A549 (cell line): ENCODE measurements at regions not wholly inside any gene's neighbourhood (a gene's known extent, or its start where the extent isn't known, plus 50 kb on each side); places are given as distances from the start of the nearest gene placed in this dataset.

Source experiments
- ATAC-seq, 2 experiments: fragments of 200-7000 bp in 1 of 2; fragments of >200 bp in 1 of 2; cut with Nextera tagmentation in 1 of 2; cut with Tn5 transposase in 1 of 2; 3 replicates each; pipeline versions ENCODE4 v1.8.0 to v1.9.1; 2018 to 2020; ENCODE audit warnings: mild to moderate bottlenecking in 1 of 2, moderate library complexity in 1 of 2
- CTCF ChIA-PET: fragments of 300-600 bp; sonication (Branson Sonifier 250); formaldehyde crosslinking; extraction: SDS; loops from one replicate; lab custom pipeline; 2021; ENCODE audit warnings: antibody characterized with exemption, inconsistent platforms; lab: Yijun Ruan, JAX
- POLR2A ChIA-PET: fragments of 350-600 bp; formaldehyde crosslinking; extraction: SDS; loops from one replicate; lab custom pipeline; 2021; ENCODE audit warnings: antibody characterized with exemption, inconsistent platforms; lab: Yijun Ruan, JAX
- DNase-seq, 2 experiments: peaks; one replicate each; pipeline versions ENCODE4 v3.0.0 to v3.0.0-alpha.2; 2011 to 2016; ENCODE audit warnings: low read depth in 1 of 2, low spot score in 1 of 2
- FAIRE-seq: peaks from 2 replicates; lab custom pipeline; 2011; peaks lifted over from hg19 to GRCh38; lab: Jason Lieb, UNC
- H3K27ac ChIP-seq, 2 experiments: fragments of >200 bp; sonication (Bioruptor Twin); formaldehyde crosslinking; 3 replicates each; pipeline ENCODE4 v1.5.1; 2016 to 2017
- H3K4me1 ChIP-seq: fragments of >200 bp; sonication (Bioruptor Twin); formaldehyde crosslinking; 3 replicates; pipeline ENCODE4 v1.6.1; 2016
- H3K4me2 ChIP-seq: fragments of >200 bp; sonication (Bioruptor Twin); formaldehyde crosslinking; 3 replicates; pipeline ENCODE4 v1.6.1; 2016
- H3K4me3 ChIP-seq: fragments of >200 bp; sonication (Bioruptor Twin); formaldehyde crosslinking; 3 replicates; pipeline ENCODE4 v1.5.1; 2016
- H3K9me3 ChIP-seq: fragments of >200 bp; sonication (Bioruptor Twin); formaldehyde crosslinking; 3 replicates; pipeline ENCODE4 v1.6.1; 2016
- BHLHE40 ChIP-seq: IDR thresholded peaks from 2 replicates; pipeline ENCODE4 v1.6.1; 2012; ENCODE audit warnings: low read depth, low read length, inconsistent platforms
- CBX8 ChIP-seq: fragments of 200-600 bp; sonication (generic); IDR thresholded peaks from 2 replicates; pipeline ENCODE4 v1.6.1; 2016
- CHD2 ChIP-seq: fragments of 150-350 bp; IDR thresholded peaks from 2 replicates; pipeline ENCODE4 v1.6.1; 2014; ENCODE audit warnings: low read length; ENCODE audit not compliant: partially characterized antibody
- CHD4 ChIP-seq: fragments of 200-600 bp; sonication (generic); IDR thresholded peaks from 2 replicates; pipeline ENCODE4 v1.6.1; 2016; ENCODE audit warnings: antibody characterized with exemption, mild to moderate bottlenecking, borderline replicate concordance
- EHF ChIP-seq: fragments of 250-450 bp; sonication (Bioruptor Pico); IDR thresholded peaks from 2 replicates; pipeline ENCODE4 v1.5.0; 2020; ENCODE audit warnings: mild to moderate bottlenecking
- EHMT2 ChIP-seq: fragments of 200-600 bp; sonication (generic); IDR thresholded peaks from 2 replicates; pipeline ENCODE4 v1.6.1; 2016; ENCODE audit warnings: antibody characterized with exemption, low read depth, mild to moderate bottlenecking, moderate library complexity
- HDAC2 ChIP-seq: fragments of 200-600 bp; sonication (generic); IDR thresholded peaks from 2 replicates; pipeline ENCODE4 v1.6.1; 2016
- JUN ChIP-seq, 2 experiments: fragments of >200 bp; sonication (Bioruptor Twin); formaldehyde crosslinking; IDR thresholded peaks; 2 replicates in 1 of 2; 3 replicates in 1 of 2; pipeline ENCODE4 v1.6.1; 2016 to 2017
- JUNB ChIP-seq: fragments of >200 bp; sonication (Bioruptor Twin); formaldehyde crosslinking; IDR thresholded peaks from 2 replicates; pipeline ENCODE4 v1.6.1; 2016
- MAFK ChIP-seq: fragments of 450-650 bp; IDR thresholded peaks from 2 replicates; pipeline ENCODE4 v1.6.1; 2014; ENCODE audit not compliant: partially characterized antibody
- MAZ ChIP-seq: fragments of 150-350 bp; IDR thresholded peaks from 2 replicates; pipeline ENCODE4 v1.6.1; 2014; ENCODE audit warnings: antibody characterized with exemption, low read depth, low read length, borderline replicate concordance
- MYC ChIP-seq: IDR thresholded peaks from 2 replicates; pipeline ENCODE4 v1.6.1; 2012; ENCODE audit warnings: mild to moderate bottlenecking, inconsistent platforms, low read length, improper control_type of control experiment, borderline replicate concordance
- POLR2A ChIP-seq: IDR thresholded peaks from 2 replicates; pipeline ENCODE4 v1.6.1; 2012; ENCODE audit warnings: mild to moderate bottlenecking, low read length
- RAD21 ChIP-seq, 2 experiments: fragments of >200 bp in 1 of 2; sonication (Bioruptor Twin) in 1 of 2; formaldehyde crosslinking in 1 of 2; IDR thresholded peaks in 1 of 2; conservative IDR thresholded peaks in 1 of 2; 2 replicates in 1 of 2; 3 replicates in 1 of 2; pipeline ENCODE4 v1.6.1; 2012 to 2018; ENCODE audit warnings: inconsistent platforms in 1 of 2
- RCOR1 ChIP-seq: fragments of 150-350 bp; IDR thresholded peaks from 2 replicates; pipeline ENCODE4 v1.6.1; 2014; ENCODE audit warnings: antibody characterized with exemption, low read length, low read depth
- RFX5 ChIP-seq: fragments of 450-650 bp; IDR thresholded peaks from 2 replicates; pipeline ENCODE4 v1.7.1; 2014; ENCODE audit warnings: antibody characterized with exemption, mild to moderate bottlenecking, moderate library complexity
- SREBF2 ChIP-seq: fragments of 450-650 bp; IDR thresholded peaks from 2 replicates; pipeline ENCODE4 v1.6.1; 2014; ENCODE audit warnings: mild to moderate bottlenecking, moderate library complexity
- TP53 ChIP-seq: fragments of 250-450 bp; sonication (Bioruptor Pico); IDR thresholded peaks from 2 replicates; pipeline ENCODE4 v1.5.0; 2021; ENCODE audit warnings: mild to moderate bottlenecking, moderate library complexity
- ZC3H11A ChIP-seq: fragments of 450-650 bp; IDR thresholded peaks from 2 replicates; pipeline ENCODE4 v1.6.1; 2014; ENCODE audit warnings: antibody characterized with exemption, mild to moderate bottlenecking
- WGBS: methylation state at CpG from one replicate; pipeline ENCODE4 v1.1.6; 2017; ENCODE audit errors: missing lambda C conversion rate; 5-methylcytosine and 5-hydroxymethylcytosine counted together
- TF ChIP-seq, protein P1 (sequence below): IDR thresholded peaks from 2 replicates; pipeline ENCODE4 v1.6.1; 2012; ENCODE audit warnings: low read depth, borderline replicate concordance
- TF ChIP-seq, protein P2 (sequence below): IDR thresholded peaks from 2 replicates; pipeline ENCODE4 v1.6.1; 2012
- TF ChIP-seq, protein P3 (sequence below): fragments of >200 bp; sonication (Bioruptor Twin); formaldehyde crosslinking; IDR thresholded peaks from 3 replicates; pipeline ENCODE4 v1.5.1; 2016
- TF ChIP-seq, protein P4 (sequence below): fragments of 150-350 bp; IDR thresholded peaks from 2 replicates; pipeline ENCODE4 v1.6.1; 2014; ENCODE audit warnings: low read depth, mild to moderate bottlenecking, low read length
- TF ChIP-seq, protein P5 (sequence below): fragments of >200 bp; sonication (Bioruptor Twin); formaldehyde crosslinking; IDR thresholded peaks from 3 replicates; pipeline ENCODE4 v1.6.1; 2016

DNA sequence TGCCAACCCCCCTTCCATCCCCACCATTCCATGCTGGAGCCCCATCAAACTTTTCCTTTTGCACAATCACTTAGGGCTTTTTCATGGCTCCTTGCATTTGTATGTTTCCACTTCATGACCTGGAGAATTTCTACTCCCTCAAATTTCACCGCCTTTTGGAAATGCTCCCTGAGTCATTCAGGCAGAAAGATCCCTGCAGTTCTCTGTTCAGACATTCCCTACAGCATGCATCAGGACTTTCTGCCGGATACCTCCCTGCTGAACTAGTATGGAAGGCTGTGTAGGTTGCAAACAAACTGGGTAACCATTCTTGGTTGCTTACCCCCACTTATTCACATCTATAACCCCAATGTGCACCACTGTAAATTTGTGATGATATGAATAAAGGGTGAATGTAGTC is 389.6 kb upstream of the CELF4 start:
- CTCF ChIA-PET, result interaction anchor here (0.6 kb wide), 1 partner anchor 605 kb away, joined by 3 read pairs; no protein-coding TSS in a partner anchor
- ATAC-seq (no peak), FAIRE-seq (no peak), DNase-seq (no peak)
- Histone ChIP-seq H3K4me1 (no peaks in the 10 kb centered on the region), H3K9me3 (no peaks in the 10 kb centered on the region), H3K4me3 (no peak overlapping the region), H3K4me2 (no peak overlapping the region), H3K27ac (no peak overlapping the region)
- 9% methylated on average over 2 of the region's 2 CpGs for WGBS
- POLR2A ChIA-PET, result no interaction called here
- no peak for TF ChIP-seq EHMT2
- TF ChIP-seq POLR2A, result no peak
- TF ChIP-seq, protein P1, sequence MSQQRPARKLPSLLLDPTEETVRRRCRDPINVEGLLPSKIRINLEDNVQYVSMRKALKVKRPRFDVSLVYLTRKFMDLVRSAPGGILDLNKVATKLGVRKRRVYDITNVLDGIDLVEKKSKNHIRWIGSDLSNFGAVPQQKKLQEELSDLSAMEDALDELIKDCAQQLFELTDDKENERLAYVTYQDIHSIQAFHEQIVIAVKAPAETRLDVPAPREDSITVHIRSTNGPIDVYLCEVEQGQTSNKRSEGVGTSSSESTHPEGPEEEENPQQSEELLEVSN, result no peak
- TF ChIP-seq CBX8, result no peak
- no peak for TF ChIP-seq TP53 (CRISPR knock-in tag)
- no peak for TF ChIP-seq SREBF2
- TF ChIP-seq MAZ, result no peak
- no peak for TF ChIP-seq RFX5
- TF ChIP-seq, protein P2, sequence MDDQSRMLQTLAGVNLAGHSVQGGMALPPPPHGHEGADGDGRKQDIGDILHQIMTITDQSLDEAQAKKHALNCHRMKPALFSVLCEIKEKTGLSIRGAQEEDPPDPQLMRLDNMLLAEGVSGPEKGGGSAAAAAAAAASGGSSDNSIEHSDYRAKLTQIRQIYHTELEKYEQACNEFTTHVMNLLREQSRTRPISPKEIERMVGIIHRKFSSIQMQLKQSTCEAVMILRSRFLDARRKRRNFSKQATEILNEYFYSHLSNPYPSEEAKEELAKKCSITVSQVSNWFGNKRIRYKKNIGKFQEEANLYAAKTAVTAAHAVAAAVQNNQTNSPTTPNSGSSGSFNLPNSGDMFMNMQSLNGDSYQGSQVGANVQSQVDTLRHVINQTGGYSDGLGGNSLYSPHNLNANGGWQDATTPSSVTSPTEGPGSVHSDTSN, result no peak
- TF ChIP-seq, protein P3, sequence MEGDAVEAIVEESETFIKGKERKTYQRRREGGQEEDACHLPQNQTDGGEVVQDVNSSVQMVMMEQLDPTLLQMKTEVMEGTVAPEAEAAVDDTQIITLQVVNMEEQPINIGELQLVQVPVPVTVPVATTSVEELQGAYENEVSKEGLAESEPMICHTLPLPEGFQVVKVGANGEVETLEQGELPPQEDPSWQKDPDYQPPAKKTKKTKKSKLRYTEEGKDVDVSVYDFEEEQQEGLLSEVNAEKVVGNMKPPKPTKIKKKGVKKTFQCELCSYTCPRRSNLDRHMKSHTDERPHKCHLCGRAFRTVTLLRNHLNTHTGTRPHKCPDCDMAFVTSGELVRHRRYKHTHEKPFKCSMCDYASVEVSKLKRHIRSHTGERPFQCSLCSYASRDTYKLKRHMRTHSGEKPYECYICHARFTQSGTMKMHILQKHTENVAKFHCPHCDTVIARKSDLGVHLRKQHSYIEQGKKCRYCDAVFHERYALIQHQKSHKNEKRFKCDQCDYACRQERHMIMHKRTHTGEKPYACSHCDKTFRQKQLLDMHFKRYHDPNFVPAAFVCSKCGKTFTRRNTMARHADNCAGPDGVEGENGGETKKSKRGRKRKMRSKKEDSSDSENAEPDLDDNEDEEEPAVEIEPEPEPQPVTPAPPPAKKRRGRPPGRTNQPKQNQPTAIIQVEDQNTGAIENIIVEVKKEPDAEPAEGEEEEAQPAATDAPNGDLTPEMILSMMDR, result no peak
- no peak for TF ChIP-seq MYC
- TF ChIP-seq CHD2, result no peak
- no peak for TF ChIP-seq HDAC2
- no peak for TF ChIP-seq EHF
- TF ChIP-seq ZC3H11A, result no peak
- no peak for TF ChIP-seq JUN (IDR thresholded peaks at IDR 0.05)
- TF ChIP-seq, protein P4, sequence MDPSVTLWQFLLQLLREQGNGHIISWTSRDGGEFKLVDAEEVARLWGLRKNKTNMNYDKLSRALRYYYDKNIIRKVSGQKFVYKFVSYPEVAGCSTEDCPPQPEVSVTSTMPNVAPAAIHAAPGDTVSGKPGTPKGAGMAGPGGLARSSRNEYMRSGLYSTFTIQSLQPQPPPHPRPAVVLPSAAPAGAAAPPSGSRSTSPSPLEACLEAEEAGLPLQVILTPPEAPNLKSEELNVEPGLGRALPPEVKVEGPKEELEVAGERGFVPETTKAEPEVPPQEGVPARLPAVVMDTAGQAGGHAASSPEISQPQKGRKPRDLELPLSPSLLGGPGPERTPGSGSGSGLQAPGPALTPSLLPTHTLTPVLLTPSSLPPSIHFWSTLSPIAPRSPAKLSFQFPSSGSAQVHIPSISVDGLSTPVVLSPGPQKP, result no peak
- no peak for TF ChIP-seq MAFK
- no peak for TF ChIP-seq CHD4
- TF ChIP-seq RAD21 (conservative IDR thresholded peaks at IDR 0.05 in 1 of 2, IDR thresholded peaks at IDR 0.05 in 1 of 2), result no peak

DNA sequence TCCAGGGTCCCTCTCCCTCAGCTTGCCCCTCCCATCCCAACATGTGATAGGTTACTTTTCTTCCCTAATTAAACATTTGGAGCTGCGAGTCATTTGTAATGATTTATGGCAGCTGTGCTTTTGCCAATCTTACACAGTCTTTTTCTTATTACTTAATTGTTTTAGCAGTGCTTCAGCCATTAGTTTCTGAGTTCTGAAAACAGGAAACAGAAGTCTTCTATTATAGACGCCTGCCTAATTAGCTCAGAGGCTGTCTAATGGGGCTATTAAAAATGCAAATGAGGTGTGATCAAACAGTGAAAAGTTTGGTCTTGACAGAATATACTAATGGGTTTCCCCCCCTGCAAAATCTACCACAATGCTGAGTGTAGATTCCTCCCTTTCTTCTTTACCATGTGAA is 388.3 kb upstream of the CELF4 start:
- TF ChIP-seq RCOR1, result no peak
- no peak for TF ChIP-seq HDAC2
- no peak for TF ChIP-seq JUN (IDR thresholded peaks at IDR 0.05)
- TF ChIP-seq, protein P5, sequence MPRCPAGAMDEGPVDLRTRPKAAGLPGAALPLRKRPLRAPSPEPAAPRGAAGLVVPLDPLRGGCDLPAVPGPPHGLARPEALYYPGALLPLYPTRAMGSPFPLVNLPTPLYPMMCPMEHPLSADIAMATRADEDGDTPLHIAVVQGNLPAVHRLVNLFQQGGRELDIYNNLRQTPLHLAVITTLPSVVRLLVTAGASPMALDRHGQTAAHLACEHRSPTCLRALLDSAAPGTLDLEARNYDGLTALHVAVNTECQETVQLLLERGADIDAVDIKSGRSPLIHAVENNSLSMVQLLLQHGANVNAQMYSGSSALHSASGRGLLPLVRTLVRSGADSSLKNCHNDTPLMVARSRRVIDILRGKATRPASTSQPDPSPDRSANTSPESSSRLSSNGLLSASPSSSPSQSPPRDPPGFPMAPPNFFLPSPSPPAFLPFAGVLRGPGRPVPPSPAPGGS, result no peak
- TF ChIP-seq BHLHE40, result no peak
- TF ChIP-seq MYC, result no peak
- TF ChIP-seq CHD2, result no peak
- no peak for TF ChIP-seq JUNB
- TF ChIP-seq, all 56 proteins: peak for 0
- DNase-seq (no peak), ATAC-seq (no peak), FAIRE-seq (no peak)
- H3K9me3 ChIP-seq, result no peaks in the 10 kb centered on the region
- ChIA-PET CTCF (no interaction called here), POLR2A (no interaction called here)
- H3K4me3 ChIP-seq, result no peak overlapping the region
- no peak overlapping the region for H3K4me2 ChIP-seq
- H3K27ac ChIP-seq, result no peak overlapping the region
- H3K4me1 ChIP-seq, result no peaks in the 10 kb centered on the region
- WGBS, result 3% methylated on average over 2 of the region's 2 CpGs
